GM12878 (cell line): ENCODE measurements at regions not wholly inside any gene's neighbourhood (a gene's known extent, or its start where the extent isn't known, plus 50 kb on each side); places are given as distances from the start of the nearest gene placed in this dataset.

ENCODE experiments used
- ATAC-seq: fragments of 200-7000 bp; cut with Tn5 transposase; 3 replicates; pipeline ENCODE4 v1.9.1; 2020; ENCODE audit warnings: mild to moderate bottlenecking, moderate library complexity
- BruUV-seq: library from RNA; stranded (reverse); fragments of 400-500 nt; replicated peaks from 2 replicates; lab custom pipeline; 2021; lab: Mats Ljungman, UMichigan
- CTCF ChIA-PET: fragments of 300-600 bp; sonication (Branson Sonifier 250); formaldehyde crosslinking; extraction: SDS; loops from one replicate; lab custom pipeline; 2021; ENCODE audit warnings: inconsistent platforms; lab: Yijun Ruan, JAX
- POLR2A ChIA-PET: fragments of 350-600 bp; formaldehyde crosslinking; extraction: SDS; loops from one replicate; lab custom pipeline; 2021; ENCODE audit warnings: inconsistent platforms; lab: Charles Lee
- RAD21 ChIA-PET: fragments of 300-600 bp; sonication (Branson Sonifier 250); formaldehyde crosslinking; loops from one replicate; lab custom pipeline; 2023; ENCODE audit warnings: antibody characterized with exemption; ENCODE audit not compliant: unreplicated experiment; lab: Charles Lee
- SMC1A ChIA-PET: fragments of 300-600 bp; sonication (Branson Sonifier 250); formaldehyde crosslinking; loops from one replicate; lab custom pipeline; 2023; ENCODE audit not compliant: unreplicated experiment, uncharacterized antibody; lab: Charles Lee
- DNase-seq: peaks from one replicate; pipeline ENCODE4 v3.0.0-alpha.2; 2011; ENCODE audit warnings: low read depth, low spot score
- FAIRE-seq: peaks from 3 replicates; lab custom pipeline; 2011; peaks lifted over from hg19 to GRCh38; lab: Jason Lieb, UNC
- H2AFZ ChIP-seq: 2 replicates; pipeline ENCODE4 v1.6.0; 2011; ENCODE audit warnings: low read depth, low read length, control low read depth; ENCODE audit not compliant: control insufficient read depth
- H3K27ac ChIP-seq: 2 replicates; pipeline ENCODE4 v1.5.1; 2011; ENCODE audit warnings: control low read depth; ENCODE audit not compliant: control insufficient read depth, insufficient read depth
- H3K27me3 ChIP-seq, 2 experiments: replicated peaks in 1 of 2; 2 replicates each; pipeline versions ENCODE4 v1.6.0 to v1.6.1; 2011; ENCODE audit warnings: low read length in 1 of 2; ENCODE audit not compliant: control insufficient read depth in 2 of 2, insufficient read depth in 2 of 2
- H3K36me3 ChIP-seq, 2 experiments: 2 replicates each; pipeline ENCODE4 v1.5.1; 2011; ENCODE audit warnings: low read length in 1 of 2; ENCODE audit not compliant: control insufficient read depth in 2 of 2, insufficient read depth in 2 of 2
- H3K4me1 ChIP-seq: 2 replicates; pipeline ENCODE4 v1.6.1; 2011; ENCODE audit warnings: mild to moderate bottlenecking, low read length, moderate library complexity, mixed read lengths; ENCODE audit not compliant: control insufficient read depth, insufficient read depth
- H3K4me2 ChIP-seq: 2 replicates; pipeline ENCODE4 v1.6.0; 2011; ENCODE audit warnings: control low read depth; ENCODE audit not compliant: control insufficient read depth, insufficient read depth
- H3K4me3 ChIP-seq: fragments of 200-600 bp; sonication (generic); 2 replicates; pipeline ENCODE4 v1.5.1; 2016
- H3K79me2 ChIP-seq: 2 replicates; pipeline ENCODE4 v1.6.0; 2011; ENCODE audit warnings: low read length; ENCODE audit not compliant: control insufficient read depth, insufficient read depth
- H3K9ac ChIP-seq: 2 replicates; pipeline ENCODE4 v1.8.0; 2011; ENCODE audit warnings: low read length, control low read depth, mixed read lengths; ENCODE audit not compliant: control insufficient read depth, insufficient read depth
- H3K9me3 ChIP-seq: replicated peaks from 3 replicates; pipeline ENCODE4 v1.5.1; 2011; ENCODE audit warnings: mild to moderate bottlenecking, low read length; ENCODE audit not compliant: control insufficient read depth, insufficient read depth
- H4K20me1 ChIP-seq: 2 replicates; pipeline ENCODE4 v1.6.0; 2011; ENCODE audit not compliant: control insufficient read depth, insufficient read depth
- BHLHE40 ChIP-seq, 2 experiments: fragments of 450-650 bp in 1 of 2; IDR thresholded peaks; 2 replicates each; pipeline ENCODE4 v1.6.1; 2011 to 2017; ENCODE audit warnings: low read depth in 2 of 2, borderline replicate concordance in 1 of 2, improper control_type of control experiment in 1 of 2, low read length in 1 of 2, mild to moderate bottlenecking in 1 of 2
- BRCA1 ChIP-seq: IDR thresholded peaks from 2 replicates; pipeline ENCODE4 v1.6.1; 2011; ENCODE audit warnings: low read depth, low read length, improper control_type of control experiment
- IKZF1 ChIP-seq: fragments of 450-650 bp; conservative IDR thresholded peaks from 2 replicates; pipeline ENCODE4 v1.6.1; 2017; ENCODE audit warnings: antibody characterized with exemption, mild to moderate bottlenecking
- KLF5 ChIP-seq: fragments of 450-650 bp; IDR thresholded peaks from 2 replicates; pipeline ENCODE4 v1.6.1; 2014; ENCODE audit warnings: mild to moderate bottlenecking; ENCODE audit not compliant: partially characterized antibody
- MTA3 ChIP-seq: IDR thresholded peaks from 2 replicates; pipeline ENCODE4 v1.6.1; 2012; ENCODE audit warnings: low read length, inconsistent platforms, borderline replicate concordance
- MYC ChIP-seq: IDR thresholded peaks from 2 replicates; pipeline ENCODE4 v1.6.1; 2011; ENCODE audit warnings: mild to moderate bottlenecking, low read length, moderate library complexity, inconsistent platforms; ENCODE audit not compliant: insufficient read depth, insufficient replicate concordance, insufficient read length, severe bottlenecking
- POLR2A ChIP-seq: IDR thresholded peaks from 2 replicates; pipeline ENCODE4 v1.6.1; 2011; ENCODE audit warnings: low read depth, mild to moderate bottlenecking, low read length
- POU2F2 ChIP-seq: IDR thresholded peaks from 3 replicates; pipeline ENCODE4 v1.6.1; 2011; ENCODE audit warnings: low read depth, mild to moderate bottlenecking, low read length, borderline replicate concordance
- SREBF2 ChIP-seq: IDR thresholded peaks from 2 replicates; pipeline ENCODE4 v1.6.1; 2012; ENCODE audit warnings: mild to moderate bottlenecking, low read length
- TCF12 ChIP-seq: IDR thresholded peaks from 2 replicates; pipeline ENCODE4 v1.6.1; 2011; ENCODE audit warnings: low read depth, mild to moderate bottlenecking, low read length
- TCF3 ChIP-seq: IDR thresholded peaks from 2 replicates; pipeline ENCODE4 v1.6.1; 2012; ENCODE audit warnings: low read depth, mild to moderate bottlenecking, low read length, borderline replicate concordance; ENCODE audit not compliant: insufficient read depth
- YBX1 ChIP-seq: fragments of 450-650 bp; IDR thresholded peaks from 2 replicates; pipeline ENCODE4 v1.6.1; 2016; ENCODE audit warnings: antibody characterized with exemption
- ZNF274 ChIP-seq: IDR thresholded peaks from one replicate; pipeline ENCODE4 v1.8.0; 2011; ENCODE audit not compliant: insufficient read length, insufficient read depth
- ZNF592 ChIP-seq: fragments of 450-650 bp; IDR thresholded peaks from 2 replicates; pipeline ENCODE4 v1.6.1; 2017; ENCODE audit warnings: mild to moderate bottlenecking, moderate library complexity
- ZNF622 ChIP-seq: fragments of 450-650 bp; IDR thresholded peaks from 2 replicates; pipeline ENCODE4 v1.6.1; 2017; ENCODE audit warnings: mild to moderate bottlenecking, inconsistent platforms
- WGBS: methylation state at CpG from one replicate; pipeline ENCODE4 v1.1.6; 2016; ENCODE audit warnings: low lambda C conversion rate; ENCODE audit not compliant: insufficient replicate concordance, insufficient coverage; ENCODE audit errors: missing lambda C conversion rate; 5-methylcytosine and 5-hydroxymethylcytosine counted together
- in situ Hi-C: fragments of 300-500 bp; cut with MboI; formaldehyde crosslinking; loops from 9 replicates; pipeline ENCODE4 v1.14.3; 2018; ENCODE audit warnings: mixed read lengths
- intact Hi-C: fragments of 100-400 bp; cut with micrococcal nuclease; formaldehyde crosslinking; loops from one replicate; pipeline ENCODE4 v1.14.2; 2022; ENCODE audit not compliant: unreplicated experiment

DNA sequence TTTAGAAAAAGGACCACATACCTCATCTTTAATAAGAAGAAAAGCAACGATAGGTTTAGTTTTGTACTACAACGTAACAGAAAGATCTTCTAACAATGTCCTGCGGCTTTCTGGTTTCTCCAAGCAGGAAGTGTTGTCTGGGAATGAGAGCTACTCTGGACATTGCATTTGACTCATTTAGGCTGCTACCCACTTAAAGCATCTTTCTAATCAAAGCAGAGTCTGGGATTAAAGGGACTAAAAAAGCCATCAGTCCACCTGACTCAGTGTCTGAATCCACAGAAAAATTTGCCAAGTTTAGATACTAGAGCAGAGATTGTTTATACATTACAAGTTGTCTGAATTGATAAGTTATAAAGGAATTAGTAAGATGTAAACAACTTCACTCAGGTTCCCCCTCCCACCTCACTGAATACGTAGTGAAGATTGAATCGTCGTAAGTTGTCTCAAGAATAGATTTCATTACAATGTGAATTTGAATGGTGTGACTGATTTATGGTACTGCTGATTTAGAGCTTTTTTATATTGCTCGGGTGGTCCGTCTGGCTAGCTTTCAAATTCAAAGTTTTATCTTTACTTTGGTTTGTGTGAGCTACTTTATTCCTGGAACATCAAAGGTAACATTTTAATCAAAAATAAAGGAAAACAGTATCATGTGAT is 70.2 kb upstream of the SMIM21 start:
- CTCF ChIA-PET: interaction anchor here (0.7 to 2.1 kb wide), 2 partner anchors 18 to 119 kb away, joined by 3 to 6 read pairs; no protein-coding TSS in a partner anchor
- ATAC-seq: no peak
- no peak overlapping the region for H2AFZ ChIP-seq
- no peaks in the 10 kb centered on the region for H3K9me3 ChIP-seq
- H3K4me1 ChIP-seq: no peaks in the 10 kb centered on the region
- DNase-seq: no peak
- no TSS peak for BruUV-seq
- RAD21 ChIA-PET: no interaction called here
- WGBS: 35% methylated on average over 8 of the region's 8 CpGs
- no peaks in the 10 kb centered on the region for H4K20me1 ChIP-seq
- H3K27me3 ChIP-seq: no peaks in the 10 kb centered on the region; a peak in 1 of 4 replicates
- H3K4me2 ChIP-seq: no peak overlapping the region
- no peaks in the 10 kb centered on the region for H3K79me2 ChIP-seq
- POLR2A ChIA-PET: no interaction called here
- in situ Hi-C loops (no loop called here), intact Hi-C loops (no loop called here)
- FAIRE-seq: no peak
- SMC1A ChIA-PET: interaction anchor here (1.1 to 1.3 kb wide), 2 partner anchors 18 to 324 kb away, joined by 3 to 5 read pairs; no protein-coding TSS in a partner anchor
- no peak overlapping the region for H3K4me3 ChIP-seq
- H3K27ac ChIP-seq: no peak overlapping the region
- TF ChIP-seq KLF5: no peak
- no peak for TF ChIP-seq IKZF1
- TF ChIP-seq SREBF2: no peak
- TF ChIP-seq POLR2A: no peak
- no peak for TF ChIP-seq ZNF274
- no peak for TF ChIP-seq MYC
- TF ChIP-seq ZNF592: no peak
- no peak for TF ChIP-seq BRCA1
- TF ChIP-seq TCF3: no peak
- TF ChIP-seq TCF12: no peak
- TF ChIP-seq ZNF622: no peak
- TF ChIP-seq YBX1: no peak
- no peak for TF ChIP-seq BHLHE40 (IDR thresholded peaks at IDR 0.05; ENCODE audit: borderline replicate concordance in 1 of 2, low read depth in 2 of 2, low read length in 1 of 2)
- TF ChIP-seq POU2F2: no peak
- TF ChIP-seq MTA3: no peak
- H3K9ac ChIP-seq: no peak overlapping the region
- H3K36me3 ChIP-seq: no peaks in the 10 kb centered on the region
